LoVo (cell line): ENCODE measurements at regions not wholly inside any gene's neighbourhood (a gene's known extent, or its start where the extent isn't known, plus 50 kb on each side); places are given as distances from the start of the nearest gene placed in this dataset.
A peak's percentile ranks its signal among the peaks of the same experiment; 100 is the strongest.

ENCODE experiments used
- DNase-seq: peaks from one replicate; pipeline ENCODE4 v3.0.0-alpha.2; 2016; ENCODE audit warnings: low spot score

- DNase-seq = no peak
These were observed 471.6 kb downstream of the TUSC7 start for GRCh38 chr3:117181222-117181621.

GRCh38 chr3:117184574-117184973 lies 475.0 kb downstream of the TUSC7 start:
- no peak for DNase-seq

GRCh38 chr3:117191245-117191644 lies 481.7 kb downstream of the TUSC7 start:
- DNase-seq = no peak

GRCh38 chr3:117192888-117193287 lies 483.3 kb downstream of the TUSC7 start:
- no peak for DNase-seq

- no peak for DNase-seq
These were observed 483.8 kb downstream of the TUSC7 start for GRCh38 chr3:117193390-117193789.

- DNase-seq = no peak
These were observed 485.5 kb downstream of the TUSC7 start for GRCh38 chr3:117195034-117195433.

- no peak for DNase-seq
These were observed 491.4 kb downstream of the TUSC7 start for GRCh38 chr3:117200962-117201361.

GRCh38 chr3:117201901-117202774 lies 492.6 kb downstream of the TUSC7 start:
- DNase-seq = no peak

- no peak for DNase-seq
These were observed 507.8 kb downstream of the TUSC7 start for GRCh38 chr3:117217355-117217754.

- DNase-seq = no peak
These were observed 508.3 kb downstream of the TUSC7 start for GRCh38 chr3:117217760-117218316.

GRCh38 chr3:117218641-117219048 lies 509.1 kb downstream of the TUSC7 start:
- DNase-seq = no peak

- DNase-seq = no peak
These were observed 509.7 kb downstream of the TUSC7 start for GRCh38 chr3:117219296-117219695.

- no peak for DNase-seq
These were observed 517.4 kb downstream of the TUSC7 start for GRCh38 chr3:117226932-117227331.

- DNase-seq = no peak
These were observed 518.9 kb downstream of the TUSC7 start for GRCh38 chr3:117228466-117228865.

- no peak for DNase-seq
These were observed 521.3 kb downstream of the TUSC7 start for GRCh38 chr3:117230924-117231323.

GRCh38 chr3:117234331-117234730 lies 524.8 kb downstream of the TUSC7 start:
- DNase-seq = no peak

GRCh38 chr3:117235304-117235703 lies 525.7 kb downstream of the TUSC7 start:
- no peak for DNase-seq

GRCh38 chr3:117238806-117239205 lies 529.2 kb downstream of the TUSC7 start:
- DNase-seq = no peak

- no peak for DNase-seq
These were observed 534.1 kb downstream of the TUSC7 start for GRCh38 chr3:117243657-117244056.

GRCh38 chr3:117246771-117247555 lies 537.4 kb downstream of the TUSC7 start:
- DNase-seq = no peak

GRCh38 chr3:117248153-117248552 lies 538.6 kb downstream of the TUSC7 start:
- no peak for DNase-seq

GRCh38 chr3:117252208-117252607 lies 542.6 kb downstream of the TUSC7 start:
- peak; percentile 5 for DNase-seq

- no peak for DNase-seq
These were observed 543.1 kb downstream of the TUSC7 start for GRCh38 chr3:117252651-117253050.
